Prostate gland (tissue), 2 donors: ENCODE measurements at regions not wholly inside any gene's neighbourhood (a gene's known extent, or its start where the extent isn't known, plus 50 kb on each side); places are given as distances from the start of the nearest gene placed in this dataset.
"Not testable (repeated sequence)": the region's sequence is repeated elsewhere in the genome, so short reads cannot be mapped to it uniquely, and the experiment has no call there.

Experiments used
- DNase-seq: peaks from one replicate; pipeline ENCODE4 v3.0.0-alpha.2; 2019; ENCODE audit warnings: low spot score
- H3K27ac ChIP-seq, 2 donors: fragments of 200-600 bp; sonication (generic); 2 replicates each; pipeline ENCODE4 v1.5.1; 2017 to 2019
- H3K27me3 ChIP-seq: fragments of 200-600 bp; sonication (generic); replicated peaks from 2 replicates; pipeline ENCODE4 v1.5.1; 2019; ENCODE audit not compliant: insufficient read depth
- H3K36me3 ChIP-seq, 2 donors: fragments of 200-600 bp; sonication (generic); 1 replicate in 1 of 2; 2 replicates in 1 of 2; pipeline versions ENCODE4 v1.5.1 to v1.8.1; 2017 to 2019
- H3K4me1 ChIP-seq: fragments of 200-600 bp; sonication (generic); replicated peaks from 2 replicates; pipeline ENCODE4 v1.5.1; 2019
- H3K4me3 ChIP-seq, 2 donors: fragments of 200-600 bp; sonication (generic); 2 replicates each; pipeline ENCODE4 v1.5.1; 2017 to 2019
- H3K9me3 ChIP-seq: fragments of 200-600 bp; sonication (generic); 2 replicates; pipeline ENCODE4 v1.5.1; 2017
- CTCF ChIP-seq, 4 experiments: fragments of 200-600 bp in 2 of 4; fragments of 450-650 bp in 2 of 4; sonication (generic) in 2 of 4; IDR thresholded peaks; 1 replicate in 3 of 4; 2 replicates in 1 of 4; pipeline ENCODE4 v1.5.1; 2016 to 2019; ENCODE audit warnings: antibody characterized with exemption in 4 of 4, mild to moderate bottlenecking in 2 of 4, moderate library complexity in 2 of 4
- POLR2A ChIP-seq: fragments of 450-650 bp; IDR thresholded peaks from one replicate; pipeline ENCODE4 v1.6.1; 2016; ENCODE audit warnings: antibody characterized with exemption, mild to moderate bottlenecking
- POLR2AphosphoS5 ChIP-seq: sonication (generic); formaldehyde crosslinking; IDR thresholded peaks from one replicate; pipeline ENCODE4 v1.6.1; 2017; ENCODE audit warnings: antibody characterized with exemption
- WGBS: methylation state at CpG from one replicate; pipeline ENCODE4 v1.1.5; 2018; 5-methylcytosine and 5-hydroxymethylcytosine counted together
- intact Hi-C: fragments of 100-400 bp; cut with DNase I; formaldehyde crosslinking; loops from one replicate; pipeline ENCODE4 v1.14.2; 2022

GRCh38 chr5:166788050-166788449, 1503.4 kb upstream of the WWC1 start:
- no peak overlapping the region for H3K4me3 ChIP-seq
- TF ChIP-seq POLR2AphosphoS5 (no peak), POLR2A (no peak), CTCF (IDR thresholded peaks at IDR 0.05) (no peak)
- WGBS, result 19% methylated on average over 1 of the region's 1 CpG
- intact Hi-C loops, result no loop called here
- no peaks in the 10 kb centered on the region for H3K4me1 ChIP-seq
- H3K9me3 ChIP-seq, result no peaks in the 10 kb centered on the region
- no peak overlapping the region for H3K27ac ChIP-seq
- DNase-seq, result no peak
- H3K27me3 ChIP-seq, result no peaks in the 10 kb centered on the region
- H3K36me3 ChIP-seq, result no peaks in the 10 kb centered on the region

GRCh38 chr5:166795756-166796155, 1495.7 kb upstream of the WWC1 start:
- Histone ChIP-seq H3K4me3 (no peak overlapping the region), H3K9me3 (no peaks in the 10 kb centered on the region), H3K27ac (no peak overlapping the region), H3K27me3 (no peaks in the 10 kb centered on the region), H3K36me3 (no peaks in the 10 kb centered on the region), H3K4me1 (no peaks in the 10 kb centered on the region)
- no peak for DNase-seq
- no peak for TF ChIP-seq CTCF (IDR thresholded peaks at IDR 0.05)
- TF ChIP-seq POLR2AphosphoS5, result no peak
- intact Hi-C loops, result no loop called here
- WGBS, result 32% methylated on average over 3 of the region's 3 CpGs

GRCh38 chr5:166803058-166803457, 1488.4 kb upstream of the WWC1 start:
- Histone ChIP-seq H3K36me3 (no peaks in the 10 kb centered on the region), H3K4me3 (no peak overlapping the region), H3K9me3 (no peaks in the 10 kb centered on the region), H3K27me3 (no peaks in the 10 kb centered on the region), H3K27ac (no peak overlapping the region), H3K4me1 (no peaks in the 10 kb centered on the region)
- intact Hi-C loops, result no loop called here
- WGBS, result 85% methylated on average over 1 of the region's 1 CpG
- TF ChIP-seq POLR2A, result no peak
- no peak for TF ChIP-seq CTCF (IDR thresholded peaks at IDR 0.05)
- TF ChIP-seq POLR2AphosphoS5, result no peak
- DNase-seq, result no peak

GRCh38 chr5:166804223-166804622, 1487.2 kb upstream of the WWC1 start:
- 91% methylated on average over 6 of the region's 6 CpGs for WGBS
- H3K9me3 ChIP-seq, intact Hi-C loops: not testable (repeated sequence)

GRCh38 chr5:166804693-166805092, 1486.8 kb upstream of the WWC1 start:
- H3K9me3 ChIP-seq, H3K27me3 ChIP-seq, H3K4me1 ChIP-seq, H3K36me3 ChIP-seq, H3K27ac ChIP-seq, DNase-seq, H3K4me3 ChIP-seq, intact Hi-C loops: not testable (repeated sequence)
- WGBS, result 91% methylated on average over 6 of the region's 6 CpGs

More at GRCh38 chr5:166804223-166804622, 1487.2 kb upstream of the WWC1 start:
- not testable (repeated sequence) for H3K36me3 ChIP-seq, H3K4me1 ChIP-seq, H3K27ac ChIP-seq, H3K4me3 ChIP-seq, H3K27me3 ChIP-seq, DNase-seq

GRCh38 chr5:166810093-166810658, 1481.3 kb upstream of the WWC1 start:
- DNase-seq, H3K27me3 ChIP-seq, H3K27ac ChIP-seq, H3K36me3 ChIP-seq, H3K4me3 ChIP-seq, H3K9me3 ChIP-seq, H3K4me1 ChIP-seq, intact Hi-C loops: not testable (repeated sequence)
- WGBS, result 79% methylated on average over 6 of the region's 28 CpGs
